ENCODE measurements at regions not wholly inside any gene's neighbourhood (a gene's known extent, or its start where the extent isn't known, plus 50 kb on each side); places are given as distances from the start of the nearest gene placed in this dataset.

- TF ChIP-seq CTCF (IDR thresholded peaks at IDR 0.05; ENCODE audit: poor library complexity, severe bottlenecking) = no peak
- no peak for TF ChIP-seq RAD21 (conservative IDR thresholded peaks at IDR 0.05)
- TF ChIP-seq POLR2AphosphoS5 (IDR thresholded peaks at IDR 0.05) = no peak
- TF ChIP-seq REST (IDR thresholded peaks at IDR 0.05; ENCODE audit: borderline replicate concordance) = no peak
- TF ChIP-seq MXI1 (conservative IDR thresholded peaks at IDR 0.05; ENCODE audit: poor library complexity, severe bottlenecking) = no peak
- no peak for TF ChIP-seq EP300 (conservative IDR thresholded peaks at IDR 0.05; ENCODE audit: poor library complexity, severe bottlenecking)
- no peak for TF ChIP-seq SMC3 (conservative IDR thresholded peaks at IDR 0.05; ENCODE audit: poor library complexity)
These were observed 159.4 kb downstream of the RASEF start for GRCh38 chr9:82903503-82903902.
